Activated CD4-positive, alpha-beta T cell treated with anti-CD3 and anti-CD28 coated beads, Interleukin-2, amount 50 U/mL, for 16 hours (primary cell): ENCODE measurements at regions not wholly inside any gene's neighbourhood (a gene's known extent, or its start where the extent isn't known, plus 50 kb on each side); places are given as distances from the start of the nearest gene placed in this dataset.

Experiments
- DNase-seq: peaks from one replicate; pipeline ENCODE4 v3.0.0-alpha.2; 2020

- DNase-seq, result no peak
Measured at GRCh38 chr13:75231235-75231634, 250.7 kb downstream of the TBC1D4 start.

- peak; percentile 61 for DNase-seq
Measured at GRCh38 chr13:75226733-75227435, 255.1 kb downstream of the TBC1D4 start.

GRCh38 chr13:75226092-75226491 lies 255.9 kb downstream of the TBC1D4 start:
- DNase-seq, result no peak

GRCh38 chr13:75225288-75226032 lies 256.5 kb downstream of the TBC1D4 start:
- no peak for DNase-seq

DNA sequence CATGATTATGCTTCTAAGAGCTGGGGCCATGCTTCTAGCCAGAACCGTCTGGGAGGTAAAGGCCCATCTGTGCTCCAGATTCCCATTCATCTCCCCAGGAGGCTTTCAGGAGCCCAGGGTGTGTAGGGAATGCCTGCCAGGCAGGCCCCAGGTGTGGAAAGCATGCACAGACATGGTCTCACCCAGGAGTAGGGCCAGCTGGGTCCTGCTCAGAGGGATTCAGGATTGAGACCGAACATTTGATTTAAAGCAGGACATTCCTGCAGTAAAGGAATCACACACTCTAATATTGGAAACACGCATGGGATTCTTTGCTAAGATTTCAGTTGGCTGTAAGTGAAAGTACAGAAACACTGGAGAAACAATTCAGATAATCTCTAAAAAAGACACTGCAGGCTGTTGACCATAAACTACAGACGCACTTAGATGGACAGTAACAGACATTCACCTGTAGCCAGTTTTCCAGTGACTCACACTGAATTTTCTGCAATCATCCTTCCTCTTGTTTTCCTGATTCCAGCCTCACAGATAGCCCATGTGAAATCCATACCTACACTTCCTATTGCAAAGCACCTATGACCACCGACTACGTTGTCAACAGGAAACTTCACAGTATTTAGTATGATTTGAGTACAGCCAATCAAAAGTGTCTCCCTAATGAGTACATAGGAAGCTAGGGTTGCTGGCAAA lies 257.8 kb downstream of the TBC1D4 start:
- no peak for DNase-seq

DNA sequence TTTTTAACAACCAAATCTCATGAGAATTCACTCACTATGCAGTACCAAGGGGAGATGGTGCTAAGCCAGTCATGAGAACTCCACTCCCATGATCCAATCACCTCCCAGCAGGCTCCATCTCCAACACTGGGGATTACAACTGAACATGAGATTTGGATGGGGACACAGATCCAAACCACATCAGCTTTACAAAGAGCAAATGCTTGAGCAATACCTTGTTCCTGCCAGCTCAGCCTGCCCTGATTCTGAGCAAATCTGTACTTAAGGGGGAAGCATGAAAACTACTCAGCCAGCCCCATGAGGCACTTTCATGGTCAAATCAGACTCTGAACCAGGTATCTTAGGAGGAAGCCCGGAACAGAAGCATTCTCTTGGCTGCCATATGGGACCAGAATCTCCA lies 259.9 kb downstream of the TBC1D4 start:
- DNase-seq, result no peak

- DNase-seq, result no peak
Measured at GRCh38 chr13:75220861-75221260, 261.1 kb downstream of the TBC1D4 start.

DNA sequence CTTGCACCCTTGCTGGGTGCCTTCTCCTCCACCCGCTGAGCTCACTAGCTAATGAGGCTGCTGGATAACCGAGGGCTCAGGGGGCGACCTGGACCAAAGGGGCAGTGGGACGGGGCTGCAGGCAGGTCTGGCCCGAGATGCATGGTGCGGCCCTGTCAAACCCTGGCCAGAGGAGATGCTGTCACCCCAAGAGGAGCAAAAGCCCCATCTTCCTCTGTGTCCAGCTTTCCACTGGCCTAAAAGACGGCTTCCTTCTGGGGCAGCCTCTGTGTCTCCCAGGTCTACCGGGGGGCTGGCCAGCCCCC lies 261.8 kb downstream of the TBC1D4 start:
- no peak for DNase-seq

DNA sequence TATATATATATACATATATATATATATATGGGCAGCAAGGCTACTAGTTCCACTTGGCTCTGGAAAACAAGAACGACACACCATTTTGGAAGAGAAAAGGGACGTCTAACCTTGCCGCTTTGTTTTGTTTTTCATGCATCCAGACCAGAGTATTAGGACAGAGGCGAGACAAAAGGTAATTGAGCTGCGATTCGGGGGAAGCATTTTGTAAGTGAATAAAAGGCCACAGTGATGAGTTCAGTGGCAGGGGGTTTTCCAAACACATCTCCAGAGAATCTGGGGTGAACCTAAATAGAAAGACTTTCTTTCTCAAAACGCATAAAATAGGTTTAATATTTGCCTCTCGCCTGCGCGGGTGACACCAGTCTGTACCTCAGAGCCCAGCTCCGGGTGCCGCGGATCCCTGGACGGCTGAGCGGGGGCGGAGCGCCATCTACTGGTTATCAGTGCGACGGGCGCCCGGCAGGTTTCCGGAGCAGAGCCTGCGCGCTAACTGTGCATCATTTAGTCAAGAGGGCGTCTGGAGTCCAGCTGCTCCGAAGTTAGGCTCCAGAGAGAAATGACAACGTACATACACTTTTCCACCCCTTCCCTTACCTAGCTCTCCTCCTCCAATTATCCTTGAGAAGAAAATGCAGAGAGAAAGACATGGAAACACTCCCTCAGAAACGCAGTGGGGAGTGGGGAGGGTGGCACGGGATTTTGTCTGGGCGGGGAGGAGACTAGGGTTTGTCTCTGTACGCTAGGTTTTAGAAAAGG lies 262.3 kb downstream of the TBC1D4 start:
- peak; percentile 83 for DNase-seq

DNA sequence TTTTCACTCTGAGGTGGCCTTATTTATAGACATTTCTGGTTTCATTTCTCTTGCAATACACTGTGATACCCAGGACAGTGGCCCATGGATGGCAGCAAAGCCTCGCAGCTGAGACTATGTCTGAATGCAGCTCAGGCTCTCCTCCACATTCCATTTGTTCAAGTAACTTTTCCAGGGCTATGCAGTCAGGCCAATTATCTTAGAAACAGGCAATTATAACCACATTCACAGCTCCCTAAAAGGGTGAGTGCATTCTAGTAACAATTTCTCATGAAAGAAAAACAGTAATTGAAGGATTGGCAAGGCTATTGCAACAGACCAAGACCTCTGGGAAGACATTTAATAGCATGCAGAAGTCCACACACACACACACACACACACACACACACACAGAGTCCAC lies 264.0 kb downstream of the TBC1D4 start:
- DNase-seq, result no peak

- no peak for DNase-seq
Measured at GRCh38 chr13:75216038-75216437, 265.9 kb downstream of the TBC1D4 start.

DNA sequence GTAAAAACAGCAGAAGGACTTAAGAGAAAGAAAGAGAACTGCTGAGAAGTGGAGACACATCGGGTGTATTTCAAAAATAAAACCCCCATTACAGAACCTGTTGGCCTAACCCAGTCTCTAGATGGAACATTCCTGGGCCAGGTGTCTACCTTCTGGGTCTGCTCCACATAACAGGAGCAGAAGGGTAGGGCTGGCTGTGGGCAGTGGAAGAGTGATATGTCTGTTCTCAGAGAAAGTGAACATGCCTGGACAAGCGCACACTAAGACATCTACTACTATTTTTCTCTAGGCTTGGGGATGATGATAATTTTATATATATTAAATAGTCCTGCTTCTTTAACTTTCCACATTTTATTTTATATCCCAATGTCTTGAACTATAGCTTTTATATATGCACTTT lies 267.1 kb downstream of the TBC1D4 start:
- no peak for DNase-seq

DNA sequence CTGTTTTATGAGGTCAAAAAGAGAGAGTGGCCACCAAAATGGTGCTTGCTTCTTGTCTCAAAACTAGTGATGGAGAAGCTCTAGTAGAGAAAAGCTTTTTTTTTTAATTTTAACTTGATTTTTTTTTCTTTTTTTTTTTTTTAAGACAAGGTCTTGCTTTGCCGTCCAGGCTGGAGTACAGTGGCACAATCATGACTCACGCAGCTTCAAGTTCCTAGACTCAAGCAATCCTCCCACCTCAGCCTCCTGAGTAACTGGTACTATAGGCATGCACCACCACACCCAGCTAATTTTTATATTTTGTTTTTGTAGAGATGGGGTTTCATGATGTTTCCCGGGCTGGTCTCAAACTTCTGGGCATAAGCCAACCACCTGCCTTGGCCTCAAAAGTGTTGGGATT lies 279.0 kb downstream of the TBC1D4 start:
- DNase-seq, result no peak

GRCh38 chr13:75197803-75198202 lies 284.2 kb downstream of the TBC1D4 start:
- no peak for DNase-seq

DNA sequence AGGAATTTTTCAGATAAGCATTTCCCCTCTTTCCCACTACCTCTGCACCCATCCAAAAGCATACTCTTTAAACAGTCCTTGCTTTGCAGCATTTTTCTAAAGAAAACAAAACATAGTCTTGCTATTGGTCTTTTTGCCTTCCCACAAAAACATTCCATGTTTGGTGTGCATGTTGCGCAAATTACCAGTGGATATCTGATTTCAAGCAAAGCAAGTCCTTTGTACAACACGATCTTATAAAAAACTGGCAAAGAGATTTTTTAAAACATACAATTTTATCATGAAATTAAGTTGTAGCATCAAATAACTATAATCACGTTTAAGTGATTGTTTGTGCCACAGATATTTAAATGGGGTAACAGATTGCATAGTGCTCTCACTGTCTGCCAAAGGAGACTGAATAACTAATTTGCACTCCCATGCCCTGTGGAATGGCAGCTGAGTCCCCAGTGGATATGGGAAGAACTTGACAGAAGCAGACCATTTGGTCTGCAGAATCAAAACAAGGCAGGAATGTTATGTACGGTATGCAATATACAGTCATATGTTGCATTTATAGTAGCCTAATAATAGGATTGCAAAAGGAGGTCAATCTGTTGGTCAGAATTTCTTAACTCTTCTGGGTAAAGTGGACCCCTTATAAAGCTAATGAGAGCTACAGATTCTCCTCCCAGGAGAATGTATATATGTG lies 285.7 kb downstream of the TBC1D4 start:
- no peak for DNase-seq

DNA sequence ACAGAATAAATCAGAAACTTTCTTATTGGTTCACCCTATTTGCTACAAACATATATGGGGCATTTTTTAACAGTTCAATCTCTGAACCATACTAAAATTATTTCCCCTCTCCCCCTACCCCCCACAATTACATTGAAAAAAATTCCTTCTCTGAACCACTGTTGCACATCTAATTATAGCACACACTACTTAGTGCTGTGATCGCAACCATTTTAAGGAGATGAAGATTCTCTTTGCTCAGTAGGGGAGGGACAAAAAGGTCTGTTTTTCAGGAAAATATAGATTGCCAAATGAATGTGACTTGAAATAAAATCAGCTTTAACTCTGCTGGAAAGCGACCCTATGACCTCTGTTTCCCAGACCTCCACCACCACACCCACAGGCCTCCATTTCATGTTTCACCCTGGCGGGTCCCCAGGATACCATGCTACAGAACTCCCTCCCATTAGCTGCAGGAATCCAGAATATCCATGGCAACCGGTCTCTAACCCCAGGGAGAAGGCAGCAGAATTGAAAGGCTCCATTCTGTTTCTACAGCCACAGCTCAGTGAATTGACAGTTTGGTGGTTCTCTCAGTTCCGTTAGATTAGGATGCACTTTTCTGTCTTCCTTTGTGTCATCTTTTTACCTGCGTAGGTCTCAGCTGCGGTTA lies 286.3 kb downstream of the TBC1D4 start:
- no peak for DNase-seq

- DNase-seq, result no peak
Measured at GRCh38 chr13:75194717-75195462, 287.1 kb downstream of the TBC1D4 start.

DNA sequence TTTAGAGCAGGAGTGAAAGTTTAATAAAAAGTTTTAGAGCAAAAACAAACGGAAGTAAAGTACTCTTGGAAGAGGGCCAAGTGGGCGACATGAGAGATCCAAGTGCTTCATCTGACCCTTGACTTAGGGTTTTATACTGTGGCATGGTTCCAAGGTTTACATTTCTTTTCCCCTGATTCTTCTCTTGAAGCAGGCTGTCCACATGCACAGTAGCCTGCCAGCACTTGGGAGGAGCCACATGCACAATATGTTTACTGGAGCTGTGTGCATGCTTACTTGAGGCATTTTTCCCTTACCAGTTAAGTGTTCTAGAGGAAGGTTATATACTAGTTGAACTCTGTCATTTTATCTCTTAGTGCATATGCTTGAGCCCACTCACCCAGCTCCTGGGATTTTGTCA lies 295.6 kb downstream of the TBC1D4 start:
- no peak for DNase-seq

GRCh38 chr13:75181906-75182305 lies 300.1 kb downstream of the TBC1D4 start:
- DNase-seq, result no peak

DNA sequence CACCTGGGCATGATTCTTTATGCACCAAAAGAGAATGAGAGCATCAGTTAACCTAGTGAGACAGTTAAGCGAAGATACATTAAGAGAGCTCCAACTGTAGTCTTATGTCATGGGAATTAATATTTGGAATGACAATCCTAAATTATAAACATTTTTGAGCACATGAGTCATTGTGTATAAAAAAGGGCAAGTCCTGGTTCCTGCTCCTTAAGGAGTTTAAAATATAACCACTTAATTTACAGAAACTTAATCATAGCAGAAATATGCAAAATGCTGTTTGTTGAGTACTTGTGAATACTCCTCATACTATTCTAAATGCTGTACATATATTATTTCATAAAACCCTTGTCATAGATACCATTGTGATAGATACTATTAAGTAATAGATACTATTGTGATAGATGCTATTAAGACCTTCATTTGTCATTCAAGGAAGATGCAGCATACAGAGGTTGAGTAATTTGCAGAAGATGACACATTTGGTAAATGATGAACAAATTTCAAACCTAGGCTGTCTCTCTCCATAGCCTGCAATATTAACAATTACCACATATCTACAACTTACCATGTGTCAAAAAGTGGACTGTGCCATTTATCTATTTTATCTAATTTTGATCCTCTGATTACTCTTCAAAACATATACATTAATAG lies 301.0 kb downstream of the TBC1D4 start:
- no peak for DNase-seq

DNA sequence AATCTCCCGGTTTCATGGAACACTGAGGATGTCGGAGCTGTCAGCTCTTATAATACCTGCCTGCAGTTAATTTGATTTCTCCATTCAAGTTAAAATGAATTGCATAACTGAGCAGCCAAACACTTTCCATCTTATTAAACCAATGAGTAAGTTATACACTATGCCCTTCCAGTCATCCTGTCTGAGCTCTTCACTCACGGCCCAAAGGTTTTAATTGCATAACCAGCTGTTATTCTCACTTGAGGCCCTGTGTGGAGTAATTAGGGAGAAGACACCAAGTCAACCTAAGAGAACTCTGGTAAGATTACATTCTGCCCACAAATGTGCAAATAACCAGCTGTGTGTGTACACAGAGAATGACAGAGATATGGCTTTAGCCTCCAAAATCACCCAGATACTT lies 303.5 kb downstream of the TBC1D4 start:
- no peak for DNase-seq
